PC-3 (cell line): ENCODE measurements at regions not wholly inside any gene's neighbourhood (a gene's known extent, or its start where the extent isn't known, plus 50 kb on each side); places are given as distances from the start of the nearest gene placed in this dataset.

ENCODE experiments used
- ATAC-seq: fragments of 200-7000 bp; cut with Tn5 transposase; 2 replicates; pipeline ENCODE4 v1.9.1; 2020; ENCODE audit warnings: mild to moderate bottlenecking, moderate library complexity
- BruUV-seq: library from RNA; stranded (reverse); fragments of 400-500 nt; replicated peaks from 2 replicates; lab custom pipeline; 2021; lab: Mats Ljungman, UMichigan
- CTCF ChIA-PET: fragments of 300-600 bp; sonication (Branson Sonifier 250); formaldehyde crosslinking; loops from one replicate; lab custom pipeline; 2022; ENCODE audit warnings: antibody characterized with exemption; lab: Charles Lee
- POLR2A ChIA-PET: fragments of 300-600 bp; sonication (Branson Sonifier 250); formaldehyde crosslinking; loops from one replicate; lab custom pipeline; 2022; ENCODE audit warnings: antibody characterized with exemption; ENCODE audit not compliant: unreplicated experiment; lab: Charles Lee
- DNase-seq: peaks from one replicate; pipeline ENCODE4 v3.0.0-alpha.2; 2015
- H2AFZ ChIP-seq: fragments of 300-600 bp; sonication (generic); 2 replicates; pipeline ENCODE4 v1.6.0; 2016; ENCODE audit warnings: antibody characterized with exemption, low read length
- H3F3A ChIP-seq: fragments of 300-600 bp; sonication (generic); one replicate; pipeline ENCODE4 v1.6.0; 2017; ENCODE audit warnings: antibody characterized with exemption, low read length, control low read depth, mild to moderate bottlenecking; ENCODE audit not compliant: unreplicated experiment
- H3K27ac ChIP-seq: fragments of 300-600 bp; sonication (generic); 2 replicates; pipeline ENCODE4 v1.5.1; 2016; ENCODE audit warnings: mild to moderate bottlenecking, low read length
- H3K27me3 ChIP-seq: fragments of 300-600 bp; sonication (generic); 2 replicates; pipeline ENCODE4 v1.6.1; 2016; ENCODE audit warnings: low read length, mixed read lengths
- H3K36me3 ChIP-seq: fragments of 300-600 bp; sonication (generic); 2 replicates; pipeline ENCODE4 v1.6.1; 2016; ENCODE audit warnings: low read depth, mixed run types, low read length, mixed read lengths
- H3K4me1 ChIP-seq: fragments of 300-600 bp; sonication (generic); 2 replicates; pipeline ENCODE4 v1.5.1; 2016; ENCODE audit warnings: low read length; ENCODE audit not compliant: insufficient read depth
- H3K4me2 ChIP-seq: fragments of 300-600 bp; sonication (generic); 2 replicates; pipeline ENCODE4 v1.6.0; 2016; ENCODE audit warnings: low read length
- H3K4me3 ChIP-seq: fragments of 300-600 bp; sonication (generic); 2 replicates; pipeline ENCODE4 v1.5.1; 2016; ENCODE audit warnings: mild to moderate bottlenecking, low read length, mixed read lengths
- H3K79me2 ChIP-seq: fragments of 300-600 bp; sonication (generic); 2 replicates; pipeline ENCODE4 v1.6.1; 2017; ENCODE audit warnings: low read length, mixed read lengths
- H3K9ac ChIP-seq: fragments of 300-600 bp; sonication (generic); 2 replicates; pipeline ENCODE4 v1.6.0; 2016; ENCODE audit warnings: mild to moderate bottlenecking, low read length
- H3K9me2 ChIP-seq: fragments of 300-600 bp; sonication (generic); replicated peaks from 2 replicates; pipeline ENCODE4 v1.6.1; 2016; ENCODE audit warnings: mixed run types, low read length, mixed read lengths
- H3K9me3 ChIP-seq: fragments of 300-600 bp; sonication (generic); 2 replicates; pipeline ENCODE4 v1.6.1; 2016; ENCODE audit warnings: low read length, mixed read lengths
- H4K20me1 ChIP-seq: fragments of 300-600 bp; sonication (generic); 2 replicates; pipeline ENCODE4 v1.6.1; 2016; ENCODE audit warnings: low read length, mixed read lengths
- EZH2 ChIP-seq: fragments of 300-600 bp; sonication (generic); IDR thresholded peaks from one replicate; pipeline ENCODE4 v1.6.1; 2017; ENCODE audit warnings: antibody characterized with exemption, mild to moderate bottlenecking, low read length; ENCODE audit not compliant: unreplicated experiment
- EZH2phosphoT487 ChIP-seq: fragments of 300-600 bp; sonication (generic); IDR thresholded peaks from 2 replicates; pipeline ENCODE4 v1.6.1; 2018; ENCODE audit warnings: mild to moderate bottlenecking, antibody characterized with exemption, low read length, borderline replicate concordance
- intact Hi-C: fragments of 100-400 bp; cut with micrococcal nuclease; formaldehyde crosslinking; loops from 2 replicates; pipeline ENCODE4 v1.9.0; 2023
- TF ChIP-seq, protein P1 (sequence below): fragments of 300-600 bp; sonication (generic); conservative IDR thresholded peaks from 2 replicates; pipeline ENCODE4 v1.5.1; 2017; ENCODE audit warnings: antibody characterized with exemption, low read depth, mild to moderate bottlenecking, low read length

DNA sequence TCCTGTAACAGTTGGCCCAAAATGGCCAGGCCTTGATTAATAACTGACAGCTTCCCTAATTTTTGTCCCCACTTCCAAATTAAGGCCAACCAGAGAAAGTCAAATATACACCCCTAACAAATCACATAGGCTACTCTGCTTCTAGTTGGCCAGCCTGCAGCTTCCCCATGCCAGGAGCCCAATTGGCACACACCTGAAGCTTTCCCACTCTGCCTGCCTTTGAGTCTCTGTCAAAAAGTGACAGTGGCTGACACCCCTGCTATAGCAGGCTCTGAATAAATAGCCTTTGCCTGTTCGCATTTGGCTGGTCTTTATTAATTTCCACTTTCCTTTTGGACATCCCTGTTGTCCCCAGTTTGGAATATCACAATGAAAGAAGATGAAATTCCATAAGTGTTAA, 256.6 kb upstream of the NCKAP5 start:
- DNase-seq (no peak), ATAC-seq (no peak)
- intact Hi-C loops: no loop called here
- Histone ChIP-seq H3K79me2 (no peaks in the 10 kb centered on the region), H3K4me1 (peaks cover 9% of the 10 kb centered on the region), H4K20me1 (no peaks in the 10 kb centered on the region), H3K9me3 (no peaks in the 10 kb centered on the region), H3K27me3 (no peaks in the 10 kb centered on the region), H3K9me2 (no peaks in the 10 kb centered on the region), H3K9ac (no peak overlapping the region), H2AFZ (no peak overlapping the region), H3K4me2 (no peak overlapping the region), H3K4me3 (no peak overlapping the region), H3F3A (no peaks in the 10 kb centered on the region), H3K36me3 (no peaks in the 10 kb centered on the region), H3K27ac (no peak overlapping the region)
- TF ChIP-seq, protein P1, sequence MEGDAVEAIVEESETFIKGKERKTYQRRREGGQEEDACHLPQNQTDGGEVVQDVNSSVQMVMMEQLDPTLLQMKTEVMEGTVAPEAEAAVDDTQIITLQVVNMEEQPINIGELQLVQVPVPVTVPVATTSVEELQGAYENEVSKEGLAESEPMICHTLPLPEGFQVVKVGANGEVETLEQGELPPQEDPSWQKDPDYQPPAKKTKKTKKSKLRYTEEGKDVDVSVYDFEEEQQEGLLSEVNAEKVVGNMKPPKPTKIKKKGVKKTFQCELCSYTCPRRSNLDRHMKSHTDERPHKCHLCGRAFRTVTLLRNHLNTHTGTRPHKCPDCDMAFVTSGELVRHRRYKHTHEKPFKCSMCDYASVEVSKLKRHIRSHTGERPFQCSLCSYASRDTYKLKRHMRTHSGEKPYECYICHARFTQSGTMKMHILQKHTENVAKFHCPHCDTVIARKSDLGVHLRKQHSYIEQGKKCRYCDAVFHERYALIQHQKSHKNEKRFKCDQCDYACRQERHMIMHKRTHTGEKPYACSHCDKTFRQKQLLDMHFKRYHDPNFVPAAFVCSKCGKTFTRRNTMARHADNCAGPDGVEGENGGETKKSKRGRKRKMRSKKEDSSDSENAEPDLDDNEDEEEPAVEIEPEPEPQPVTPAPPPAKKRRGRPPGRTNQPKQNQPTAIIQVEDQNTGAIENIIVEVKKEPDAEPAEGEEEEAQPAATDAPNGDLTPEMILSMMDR: no peak
- no peak for TF ChIP-seq EZH2phosphoT487
- no peak for TF ChIP-seq EZH2
- ChIA-PET POLR2A (no interaction called here), CTCF (no interaction called here)
- no TSS peak for BruUV-seq

DNA sequence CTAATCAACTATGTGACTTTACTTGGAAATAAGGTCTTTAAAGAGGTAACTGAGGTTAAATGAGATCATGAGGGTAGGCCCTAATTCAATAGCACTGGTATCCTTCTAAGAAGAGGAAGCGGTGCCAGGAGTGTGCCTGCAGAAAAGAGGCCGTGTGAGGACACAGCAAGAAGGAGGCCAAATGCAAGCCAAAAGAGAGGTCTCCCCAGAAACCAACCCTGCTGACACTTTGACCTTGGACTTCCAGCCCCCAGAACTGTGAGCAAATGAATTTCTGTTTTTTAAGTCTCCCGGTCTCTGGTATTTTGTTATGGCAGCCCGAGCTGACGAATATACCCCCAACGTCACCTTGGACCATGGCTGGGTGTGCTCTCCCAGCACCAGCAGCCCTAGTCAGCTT, 257.5 kb upstream of the NCKAP5 start:
- Histone ChIP-seq H3K9ac (no peak overlapping the region), H3F3A (no peaks in the 10 kb centered on the region), H4K20me1 (no peaks in the 10 kb centered on the region), H3K27me3 (no peaks in the 10 kb centered on the region), H3K9me2 (no peaks in the 10 kb centered on the region), H3K4me1 (peaks cover 9% of the 10 kb centered on the region), H2AFZ (no peak overlapping the region), H3K79me2 (no peaks in the 10 kb centered on the region), H3K9me3 (no peaks in the 10 kb centered on the region), H3K4me2 (no peak overlapping the region), H3K27ac (no peak overlapping the region), H3K36me3 (no peaks in the 10 kb centered on the region), H3K4me3 (no peak overlapping the region)
- intact Hi-C loops: no loop called here
- CTCF ChIA-PET: no interaction called here
- no peak for ATAC-seq
- DNase-seq: no peak
- no TSS peak for BruUV-seq
- TF ChIP-seq EZH2phosphoT487 (no peak), EZH2 (no peak)
- TF ChIP-seq, protein P1: no peak
- POLR2A ChIA-PET: no interaction called here

DNA sequence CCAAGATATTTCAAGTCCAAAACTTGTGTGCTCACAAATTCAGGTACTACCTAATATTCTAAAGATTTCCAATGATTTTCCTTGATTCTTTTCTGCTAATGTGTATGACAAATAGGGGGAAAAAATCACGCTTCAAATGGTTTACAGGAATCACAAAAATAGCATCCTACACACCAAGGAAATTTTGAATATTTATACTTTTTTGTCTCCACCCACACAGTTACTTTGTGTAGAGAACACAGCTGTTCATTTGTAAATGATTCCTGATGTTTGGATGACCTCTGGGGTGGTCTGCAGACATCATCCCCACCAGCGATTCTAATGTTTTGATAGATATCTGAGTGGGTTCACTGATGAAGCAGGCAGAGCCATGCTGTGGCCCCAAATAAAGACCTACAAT, 260.6 kb upstream of the NCKAP5 start:
- Histone ChIP-seq H3K79me2 (no peaks in the 10 kb centered on the region), H3K9me2 (no peaks in the 10 kb centered on the region), H3K36me3 (no peaks in the 10 kb centered on the region), H4K20me1 (no peaks in the 10 kb centered on the region), H3F3A (no peaks in the 10 kb centered on the region), H3K4me2 (no peak overlapping the region), H3K4me3 (no peak overlapping the region), H2AFZ (no peak overlapping the region), H3K4me1 (no peaks in the 10 kb centered on the region), H3K9ac (no peak overlapping the region), H3K27ac (no peak overlapping the region), H3K9me3 (no peaks in the 10 kb centered on the region), H3K27me3 (no peaks in the 10 kb centered on the region)
- BruUV-seq: no TSS peak
- no peak for DNase-seq
- ChIA-PET CTCF (no interaction called here), POLR2A (no interaction called here)
- TF ChIP-seq, protein P1: no peak
- TF ChIP-seq EZH2phosphoT487 (no peak), EZH2 (no peak)
- ATAC-seq: no peak
- intact Hi-C loops: no loop called here
